ENCODE measurements at regions not wholly inside any gene's neighbourhood (a gene's known extent, or its start where the extent isn't known, plus 50 kb on each side); places are given as distances from the start of the nearest gene placed in this dataset.

- Histone ChIP-seq H3K4me1 (ENCODE audit: control insufficient read depth in 1 of 2, insufficient read depth in 2 of 2, low read length in 2 of 2) (no peaks in the 10 kb centered on the region), H3K79me2 (ENCODE audit: insufficient read depth, low read length) (no peaks in the 10 kb centered on the region), H3K27me3 (ENCODE audit: control insufficient read depth in 2 of 2, insufficient read depth in 2 of 2, low read length in 2 of 2) (peaks cover 0 to 21% of the 10 kb centered on the region in 2 donors), H3K9ac (ENCODE audit: insufficient read depth, low read length, poor library complexity, severe bottlenecking) (no peak overlapping the region), H3K4me3 (replicated peaks in 1 of 3; ENCODE audit: low read depth in 2 of 3, low read length in 3 of 3) (no peak overlapping the region), H4K20me1 (ENCODE audit: insufficient read depth, low read length) (no peaks in the 10 kb centered on the region), H3K36me3 (replicated peaks in 1 of 2; ENCODE audit: control insufficient read depth in 1 of 2, insufficient read depth in 2 of 2, low read length in 2 of 2) (no peaks in the 10 kb centered on the region), H2AFZ (ENCODE audit: insufficient read depth, low read depth, low read length, poor library complexity, severe bottlenecking) (no peak overlapping the region), H3K9me3 (replicated peaks in 1 of 2; ENCODE audit: control insufficient read depth in 1 of 2, insufficient read depth in 1 of 2, low read length in 2 of 2) (no peaks in the 10 kb centered on the region), H3K4me2 (replicated peaks; ENCODE audit: extremely low read depth, low read length, poor library complexity, severe bottlenecking) (no peak overlapping the region), H3K27ac (ENCODE audit: low read depth in 1 of 2, low read length in 2 of 2) (no peak overlapping the region)
- Mint-ChIP-seq H3K36me3 (no peaks in the 10 kb centered on the region), H3K4me1 (no peaks in the 10 kb centered on the region), H3K27me3 (ENCODE audit: low read depth in 3 of 3) (peaks cover 18 to 42% (median 19%) of the 10 kb centered on the region in 3 donors), H3K27ac (no peak overlapping the region), H3K9me3 (peaks cover 0 to 5% (median 1%) of the 10 kb centered on the region in 7 donors), H3K4me3 (no peak overlapping the region)
- intact Hi-C loops (cut with micrococcal nuclease) = no loop called here
- DNase-seq = no peak
- 91% methylated on average over 4 of the region's 9 CpGs for WGBS (ENCODE audit: insufficient coverage)
- TF ChIP-seq, protein P1, sequence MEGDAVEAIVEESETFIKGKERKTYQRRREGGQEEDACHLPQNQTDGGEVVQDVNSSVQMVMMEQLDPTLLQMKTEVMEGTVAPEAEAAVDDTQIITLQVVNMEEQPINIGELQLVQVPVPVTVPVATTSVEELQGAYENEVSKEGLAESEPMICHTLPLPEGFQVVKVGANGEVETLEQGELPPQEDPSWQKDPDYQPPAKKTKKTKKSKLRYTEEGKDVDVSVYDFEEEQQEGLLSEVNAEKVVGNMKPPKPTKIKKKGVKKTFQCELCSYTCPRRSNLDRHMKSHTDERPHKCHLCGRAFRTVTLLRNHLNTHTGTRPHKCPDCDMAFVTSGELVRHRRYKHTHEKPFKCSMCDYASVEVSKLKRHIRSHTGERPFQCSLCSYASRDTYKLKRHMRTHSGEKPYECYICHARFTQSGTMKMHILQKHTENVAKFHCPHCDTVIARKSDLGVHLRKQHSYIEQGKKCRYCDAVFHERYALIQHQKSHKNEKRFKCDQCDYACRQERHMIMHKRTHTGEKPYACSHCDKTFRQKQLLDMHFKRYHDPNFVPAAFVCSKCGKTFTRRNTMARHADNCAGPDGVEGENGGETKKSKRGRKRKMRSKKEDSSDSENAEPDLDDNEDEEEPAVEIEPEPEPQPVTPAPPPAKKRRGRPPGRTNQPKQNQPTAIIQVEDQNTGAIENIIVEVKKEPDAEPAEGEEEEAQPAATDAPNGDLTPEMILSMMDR (IDR thresholded peaks at IDR 0.05) = no peak
Measured at GRCh38 chr16:86244158-86244557, 266.2 kb upstream of the FOXF1 start.

- peaks cover 0 to 15% of the 10 kb centered on the region in 2 donors for H3K27me3 ChIP-seq (ENCODE audit: control insufficient read depth in 2 of 2, insufficient read depth in 2 of 2, low read length in 2 of 2)
- no peaks in the 10 kb centered on the region for H3K36me3 ChIP-seq (replicated peaks in 1 of 2; ENCODE audit: control insufficient read depth in 1 of 2, insufficient read depth in 2 of 2, low read length in 2 of 2)
- TF ChIP-seq, protein P1 (IDR thresholded peaks at IDR 0.05) = no peak
- peaks cover 18 to 37% (median 18%) of the 10 kb centered on the region in 3 donors for H3K27me3 Mint-ChIP-seq (ENCODE audit: low read depth in 3 of 3)
- H3K27ac Mint-ChIP-seq = no peak overlapping the region
- intact Hi-C loops (cut with micrococcal nuclease) = no loop called here
- no peaks in the 10 kb centered on the region for H4K20me1 ChIP-seq (ENCODE audit: insufficient read depth, low read length)
- no peaks in the 10 kb centered on the region for H3K36me3 Mint-ChIP-seq
- no peaks in the 10 kb centered on the region for H3K4me1 Mint-ChIP-seq
- no peaks in the 10 kb centered on the region for H3K4me1 ChIP-seq (ENCODE audit: control insufficient read depth in 1 of 2, insufficient read depth in 2 of 2, low read length in 2 of 2)
- 100% methylated on average over 3 of the region's 3 CpGs for WGBS (ENCODE audit: insufficient coverage)
- no peak overlapping the region for H3K4me2 ChIP-seq (replicated peaks; ENCODE audit: extremely low read depth, low read length, poor library complexity, severe bottlenecking)
- H3K9me3 ChIP-seq (replicated peaks in 1 of 2; ENCODE audit: control insufficient read depth in 1 of 2, insufficient read depth in 1 of 2, low read length in 2 of 2) = no peaks in the 10 kb centered on the region
- H3K79me2 ChIP-seq (ENCODE audit: insufficient read depth, low read length) = no peaks in the 10 kb centered on the region
- no peak for DNase-seq
- H2AFZ ChIP-seq (ENCODE audit: insufficient read depth, low read depth, low read length, poor library complexity, severe bottlenecking) = no peak overlapping the region
- H3K4me3 Mint-ChIP-seq = no peak overlapping the region
- peaks cover 0 to 5% (median 1%) of the 10 kb centered on the region in 7 donors for H3K9me3 Mint-ChIP-seq
- H3K4me3 ChIP-seq (replicated peaks in 1 of 3; ENCODE audit: low read depth in 2 of 3, low read length in 3 of 3) = no peak overlapping the region
- H3K9ac ChIP-seq (ENCODE audit: insufficient read depth, low read length, poor library complexity, severe bottlenecking) = no peak overlapping the region
- no peak overlapping the region for H3K27ac ChIP-seq (ENCODE audit: low read depth in 1 of 2, low read length in 2 of 2)
Measured at GRCh38 chr16:86244936-86245335, 265.4 kb upstream of the FOXF1 start.
